Endothelial cell of umbilical vein (primary cell): ENCODE measurements at regions not wholly inside any gene's neighbourhood (a gene's known extent, or its start where the extent isn't known, plus 50 kb on each side); places are given as distances from the start of the nearest gene placed in this dataset.
A peak's percentile ranks its signal among the peaks of the same experiment; 100 is the strongest.

ENCODE experiments used
- BruUV-seq: library from RNA; stranded (reverse); fragments of 400-500 nt; replicated peaks from 2 replicates; lab custom pipeline; 2021; lab: Mats Ljungman, UMichigan
- CTCF ChIA-PET: fragments of 300-600, 350-600 bp; sonication (Branson Sonifier 250); formaldehyde crosslinking; loops from one replicate; lab custom pipeline; 2021; ENCODE audit warnings: antibody characterized with exemption, inconsistent platforms; lab: Charles Lee
- POLR2A ChIA-PET: fragments of 300-600, 350-600 bp; sonication (Branson Sonifier 250); formaldehyde crosslinking; loops from one replicate; lab custom pipeline; 2021; ENCODE audit warnings: antibody characterized with exemption, inconsistent platforms; lab: Charles Lee
- DNase-seq: peaks from one replicate; pipeline ENCODE4 v3.0.0-alpha.2; 2011; ENCODE audit warnings: low read depth, low spot score
- FAIRE-seq: peaks from 2 replicates; lab custom pipeline; 2011; peaks lifted over from hg19 to GRCh38; lab: Jason Lieb, UNC
- H2AFZ ChIP-seq: 2 replicates; pipeline ENCODE4 v1.6.0; 2012; ENCODE audit warnings: low read depth, low read length, control low read depth, inconsistent platforms
- H3K27ac ChIP-seq: 2 replicates; pipeline ENCODE4 v1.5.1; 2011; ENCODE audit warnings: low read depth, mild to moderate bottlenecking, control low read depth, low read length, moderate library complexity; ENCODE audit not compliant: insufficient read depth
- H3K27me3 ChIP-seq, 2 experiments: 2 replicates each; pipeline versions ENCODE4 v1.6.0 to v1.6.1; 2011; ENCODE audit warnings: low read length in 2 of 2, mixed read lengths in 1 of 2; ENCODE audit not compliant: control insufficient read depth in 2 of 2, insufficient read depth in 2 of 2
- H3K36me3 ChIP-seq, 2 experiments: 2 replicates in 1 of 2; 3 replicates in 1 of 2; pipeline ENCODE4 v1.5.1; 2011; ENCODE audit warnings: low read length in 2 of 2, mild to moderate bottlenecking in 1 of 2, moderate library complexity in 1 of 2; ENCODE audit not compliant: control insufficient read depth in 2 of 2, insufficient read depth in 2 of 2; ENCODE audit errors: extremely low read depth in 1 of 2
- H3K4me1 ChIP-seq: 3 replicates; pipeline ENCODE4 v1.5.1; 2011; ENCODE audit warnings: mild to moderate bottlenecking, low read length; ENCODE audit not compliant: control insufficient read depth, insufficient read depth; ENCODE audit errors: extremely low read depth
- H3K4me2 ChIP-seq: 2 replicates; pipeline ENCODE4 v1.6.1; 2011; ENCODE audit warnings: low read length, control low read depth, mixed read lengths; ENCODE audit not compliant: insufficient read depth
- H3K4me3 ChIP-seq, 3 experiments: fragments of 200-600 bp in 1 of 3; sonication (generic), shearing (Covaris generic) in 1 of 3; replicated peaks in 1 of 3; 2 replicates each; pipeline ENCODE4 v1.5.1; 2011 to 2016; ENCODE audit warnings: control low read depth in 3 of 3, low read length in 3 of 3, mild to moderate bottlenecking in 2 of 3, inconsistent platforms in 1 of 3, low read depth in 1 of 3, moderate library complexity in 1 of 3; ENCODE audit not compliant: insufficient read depth in 1 of 3
- H3K79me2 ChIP-seq: 2 replicates; pipeline ENCODE4 v1.6.0; 2012; ENCODE audit warnings: low read length, inconsistent platforms; ENCODE audit not compliant: control insufficient read depth, insufficient read depth
- H3K9ac ChIP-seq: replicated peaks from 2 replicates; pipeline ENCODE3; 2011; ENCODE audit warnings: low read length, control low read depth; ENCODE audit not compliant: insufficient read depth; ENCODE audit errors: extremely low read depth
- H3K9me1 ChIP-seq: replicated peaks from 3 replicates; pipeline ENCODE4 v1.6.0; 2011; ENCODE audit warnings: mild to moderate bottlenecking, low read length; ENCODE audit not compliant: control insufficient read depth, insufficient read depth; ENCODE audit errors: extremely low read depth
- H3K9me3 ChIP-seq: replicated peaks from 2 replicates; pipeline ENCODE4 v1.5.1; 2012; ENCODE audit warnings: low read length, inconsistent platforms; ENCODE audit not compliant: control insufficient read depth, insufficient read depth
- H4K20me1 ChIP-seq: replicated peaks from 2 replicates; pipeline ENCODE3; 2011; ENCODE audit warnings: mild to moderate bottlenecking, low read length; ENCODE audit not compliant: control insufficient read depth, insufficient read depth; ENCODE audit errors: extremely low read depth
- CTCF ChIP-seq, 2 donors: IDR thresholded peaks; 1 replicate in 1 of 2; 2 replicates in 1 of 2; pipeline ENCODE4 v1.5.1; 2011; ENCODE audit warnings: low read length in 2 of 2, mild to moderate bottlenecking in 2 of 2, moderate library complexity in 2 of 2, control low read depth in 1 of 2, inconsistent platforms in 1 of 2, low read depth in 1 of 2; ENCODE audit not compliant: insufficient read depth in 1 of 2; ENCODE audit errors: extremely low read depth in 1 of 2
- FOS ChIP-seq: IDR thresholded peaks from 2 replicates; pipeline ENCODE4 v1.6.1; 2011; ENCODE audit warnings: mild to moderate bottlenecking, low read length, moderate library complexity, borderline replicate concordance; ENCODE audit not compliant: insufficient read depth
- GATA2 ChIP-seq: IDR thresholded peaks from 2 replicates; pipeline ENCODE4 v1.7.0; 2011; ENCODE audit warnings: low read depth, mild to moderate bottlenecking, moderate library complexity, mixed read lengths, low read length; ENCODE audit not compliant: insufficient read length, insufficient read depth
- JUN ChIP-seq: IDR thresholded peaks from 2 replicates; pipeline ENCODE4 v1.6.1; 2011; ENCODE audit warnings: borderline replicate concordance, low read depth; ENCODE audit not compliant: insufficient read length, insufficient read depth
- MAX ChIP-seq: IDR thresholded peaks from 2 replicates; pipeline ENCODE4 v1.6.1; 2011; ENCODE audit not compliant: insufficient read depth, insufficient read length
- MYC ChIP-seq: IDR thresholded peaks from one replicate; pipeline ENCODE4 v1.6.1; 2011; ENCODE audit warnings: mild to moderate bottlenecking, low read depth, low read length
- dilution Hi-C: fragments of 300-500 bp; cut with MboI; formaldehyde crosslinking; loops from one replicate; pipeline ENCODE4 v1.15.0; 2019; ENCODE audit warnings: low sequenced_read_pairs; ENCODE audit not compliant: extremely low pct_ligation_motif_present
- intact Hi-C: fragments of 100-400 bp; cut with micrococcal nuclease; formaldehyde crosslinking; loops from one replicate; pipeline ENCODE4 v1.10.0; 2022

- ChIA-PET CTCF (interaction anchor here (1.4 kb wide), 1 partner anchor 10 kb away, joined by 3 read pairs; no protein-coding TSS in a partner anchor), POLR2A (no interaction called here)
- H3K4me2 ChIP-seq = no peak overlapping the region
- no peaks in the 10 kb centered on the region for H3K9me1 ChIP-seq
- H3K4me1 ChIP-seq = no peaks in the 10 kb centered on the region
- dilution Hi-C loops (no loop called here), intact Hi-C loops (no loop called here)
- H4K20me1 ChIP-seq = no peaks in the 10 kb centered on the region
- H3K27me3 ChIP-seq = no peaks in the 10 kb centered on the region
- no peaks in the 10 kb centered on the region for H3K9me3 ChIP-seq
- peak; percentile 49 for FAIRE-seq
- no peak overlapping the region for H2AFZ ChIP-seq
- H3K27ac ChIP-seq = no peak overlapping the region
- no peaks in the 10 kb centered on the region for H3K79me2 ChIP-seq
- no peak for TF ChIP-seq GATA2
- TF ChIP-seq CTCF (IDR thresholded peaks at IDR 0.05; ENCODE audit: extremely low read depth in 1 of 2, insufficient read depth in 1 of 2, low read depth in 1 of 2, low read length in 2 of 2) = no peak
- no peak for TF ChIP-seq JUN
- no peak for TF ChIP-seq FOS
- no peak for TF ChIP-seq MYC
- no peak for TF ChIP-seq MAX
- no peak overlapping the region for H3K9ac ChIP-seq
- H3K36me3 ChIP-seq = no peaks in the 10 kb centered on the region
- H3K4me3 ChIP-seq = no peak overlapping the region
- DNase-seq = no peak
- BruUV-seq = no TSS peak
Measured at GRCh38 chr18:70411876-70412435, 123.1 kb downstream of the SOCS6 start.
